Gastrocnemius medialis (tissue), 4 donors: ENCODE measurements at regions not wholly inside any gene's neighbourhood (a gene's known extent, or its start where the extent isn't known, plus 50 kb on each side); places are given as distances from the start of the nearest gene placed in this dataset.

ENCODE experiments used
- CTCF ChIP-seq, 5 experiments: fragments of 450-650 bp in 3 of 5; fragments of 200-600 bp in 2 of 5; sonication (generic) in 2 of 5; IDR thresholded peaks in 4 of 5; conservative IDR thresholded peaks in 1 of 5; 1 replicate in 4 of 5; 2 replicates in 1 of 5; pipeline ENCODE4 v1.5.1; 2016 to 2019; ENCODE audit warnings: antibody characterized with exemption in 5 of 5, mild to moderate bottlenecking in 3 of 5, moderate library complexity in 3 of 5
- POLR2A ChIP-seq, 2 donors: fragments of 450-650 bp; IDR thresholded peaks; one replicate each; pipeline ENCODE4 v1.6.1; 2017; ENCODE audit warnings: antibody characterized with exemption in 2 of 2, mild to moderate bottlenecking in 2 of 2, moderate library complexity in 2 of 2

DNA sequence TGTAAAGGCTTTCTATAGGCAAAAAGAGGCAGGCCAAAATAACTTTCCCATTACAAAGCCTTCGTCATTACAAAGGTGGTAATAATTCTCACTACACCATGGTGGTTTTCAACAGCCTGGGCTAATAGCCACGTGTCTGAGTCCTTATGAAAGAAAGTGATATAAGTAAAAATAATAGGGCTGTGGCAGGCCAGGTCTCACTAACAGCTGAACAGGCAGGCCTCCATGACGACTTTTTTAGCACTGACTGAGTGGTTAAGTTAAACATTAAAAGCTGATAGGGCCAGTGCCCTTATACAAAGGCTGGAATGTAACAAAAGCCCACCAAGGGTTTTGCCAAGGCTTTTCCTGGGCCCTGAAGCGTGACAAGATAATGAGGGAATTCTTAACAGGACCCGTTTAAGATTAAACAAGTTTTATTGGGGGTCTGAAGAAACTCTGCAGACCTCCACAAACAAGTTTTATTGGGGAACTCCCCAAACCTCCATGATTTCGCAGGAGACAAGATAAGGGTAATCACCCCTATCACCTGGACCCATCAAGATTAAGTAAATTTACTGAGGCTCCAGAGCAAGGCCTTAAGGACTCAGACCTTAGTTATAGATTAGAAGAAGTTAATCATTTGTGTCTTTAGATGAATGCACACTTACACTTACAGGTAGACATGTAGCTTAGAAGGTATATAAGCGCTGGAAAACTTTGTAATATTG is 412.9 kb downstream of the CHSY3 start:
- no peak for TF ChIP-seq CTCF (IDR thresholded peaks at IDR 0.05 in 4 of 5, conservative IDR thresholded peaks at IDR 0.05 in 1 of 5)
- TF ChIP-seq POLR2A (IDR thresholded peaks at IDR 0.05) = no peak
